Peyer's patch (tissue), 4 donors: ENCODE measurements at regions not wholly inside any gene's neighbourhood (a gene's known extent, or its start where the extent isn't known, plus 50 kb on each side); places are given as distances from the start of the nearest gene placed in this dataset.

Experiments used
- CTCF ChIP-seq, 6 experiments: fragments of 450-650 bp in 4 of 6; fragments of 200-600 bp in 2 of 6; sonication (generic) in 1 of 6; IDR thresholded peaks; one replicate each; pipeline ENCODE4 v1.5.1; 2017 to 2019; ENCODE audit warnings: antibody characterized with exemption in 6 of 6, mild to moderate bottlenecking in 3 of 6, moderate library complexity in 1 of 6
- POLR2A ChIP-seq, 2 donors: fragments of 450-650 bp; IDR thresholded peaks; one replicate each; pipeline ENCODE4 v1.5.1; 2017; ENCODE audit warnings: antibody characterized with exemption in 2 of 2, mild to moderate bottlenecking in 2 of 2, moderate library complexity in 2 of 2

- no peak for TF ChIP-seq CTCF (IDR thresholded peaks at IDR 0.05)
- TF ChIP-seq POLR2A (IDR thresholded peaks at IDR 0.05), result no peak
Observed at GRCh38 chr10:20492447-20492846, 404.7 kb downstream of the NEBL start.
